NCI-H2196 (cell line): ENCODE measurements at regions not wholly inside any gene's neighbourhood (a gene's known extent, or its start where the extent isn't known, plus 50 kb on each side); places are given as distances from the start of the nearest gene placed in this dataset.
"Not testable (repeated sequence)": the region's sequence is repeated elsewhere in the genome, so short reads cannot be mapped to it uniquely, and the experiment has no call there.

Source experiments
- DNase-seq: peaks from one replicate; lab custom pipeline; 2025; ENCODE audit not compliant: unreplicated experiment; lab: John Stamatoyannopoulos, UW

DNA sequence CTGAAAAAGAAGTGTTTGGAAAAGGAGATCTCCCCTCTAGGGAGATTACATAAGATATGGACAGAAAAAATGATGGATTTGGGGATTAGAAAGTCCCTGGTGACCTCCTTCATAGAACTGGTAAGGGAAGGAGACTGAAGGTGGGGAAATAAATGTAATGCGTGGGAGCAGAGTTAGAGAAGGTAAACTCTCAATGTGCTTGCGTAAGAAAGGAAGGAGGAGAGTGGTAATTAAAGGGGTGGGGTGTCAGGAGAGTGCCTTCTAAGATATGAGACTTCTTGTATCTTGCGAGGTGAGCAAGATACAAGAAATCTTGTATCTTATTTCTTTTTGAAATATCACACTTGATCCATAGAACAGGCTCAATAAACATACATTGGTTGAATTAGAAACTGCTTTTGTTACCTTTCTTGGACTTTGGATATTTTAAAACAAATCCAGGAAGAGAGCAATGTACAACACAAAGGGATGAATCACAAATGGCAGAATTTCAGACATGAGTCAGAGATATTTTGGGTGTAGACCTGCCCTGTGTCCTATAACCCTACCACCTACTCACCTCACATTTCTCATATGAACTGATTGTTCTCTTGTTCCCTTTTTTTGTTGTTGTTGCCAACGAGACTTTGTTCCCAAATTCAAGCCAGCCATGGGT, 342.4 kb downstream of the INSIG2 start:
- DNase-seq = no peak

DNA sequence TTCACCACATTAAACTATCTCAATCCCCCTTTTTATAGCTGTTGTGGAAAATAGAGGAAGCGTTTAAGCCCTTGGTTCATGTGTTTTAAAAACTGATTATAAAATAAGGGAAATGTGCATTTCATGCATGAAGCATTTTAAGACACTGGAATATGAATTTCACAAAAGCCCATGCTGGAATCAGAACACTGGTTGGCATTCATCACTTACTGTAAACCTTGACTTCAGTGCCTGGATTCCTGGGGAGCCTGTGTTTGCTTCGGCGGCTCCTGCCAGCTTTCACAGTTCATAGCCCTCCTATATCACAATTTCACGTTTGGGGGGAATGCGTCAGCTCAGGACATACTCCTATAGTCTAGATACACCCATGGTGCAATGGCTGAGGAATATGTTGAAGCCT, 336.9 kb downstream of the INSIG2 start:
- no peak for DNase-seq

DNA sequence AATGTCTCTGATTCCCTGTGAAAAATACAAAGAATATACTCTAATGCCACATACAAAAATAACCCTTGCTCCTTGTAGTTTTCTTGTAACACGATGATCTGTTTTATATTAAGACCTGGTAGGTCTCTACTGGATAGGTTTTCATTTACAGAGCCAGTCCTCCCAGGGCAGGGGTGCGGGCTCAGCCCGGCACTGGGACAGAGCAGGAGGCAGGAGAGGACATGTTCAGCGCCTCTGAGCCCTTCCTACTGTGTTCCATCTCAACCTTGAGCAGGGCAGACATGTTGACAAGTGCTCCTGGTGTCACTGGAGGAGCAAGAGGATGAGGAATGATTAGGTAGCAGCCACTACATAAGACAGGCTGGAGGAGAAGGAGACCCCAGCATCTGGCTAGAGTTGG, 335.5 kb downstream of the INSIG2 start:
- no peak for DNase-seq

DNA sequence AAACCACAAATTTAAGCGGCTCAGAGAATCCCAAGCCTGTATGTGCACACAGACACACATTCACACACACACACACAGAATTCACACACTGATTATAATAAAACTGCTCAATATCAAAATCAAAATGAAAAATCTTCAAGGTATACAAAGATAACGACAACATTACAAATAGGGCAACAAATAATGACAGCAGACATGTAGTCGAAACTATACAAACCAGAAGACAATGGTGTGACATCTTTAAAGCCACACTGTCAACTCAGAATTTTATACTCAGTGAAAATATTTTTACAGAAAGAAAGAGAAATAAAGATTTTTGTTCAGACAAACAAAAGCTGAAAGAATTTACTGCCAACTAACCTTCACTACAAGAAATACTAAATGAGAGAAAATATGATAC, 333.4 kb downstream of the INSIG2 start:
- DNase-seq = no peak

DNA sequence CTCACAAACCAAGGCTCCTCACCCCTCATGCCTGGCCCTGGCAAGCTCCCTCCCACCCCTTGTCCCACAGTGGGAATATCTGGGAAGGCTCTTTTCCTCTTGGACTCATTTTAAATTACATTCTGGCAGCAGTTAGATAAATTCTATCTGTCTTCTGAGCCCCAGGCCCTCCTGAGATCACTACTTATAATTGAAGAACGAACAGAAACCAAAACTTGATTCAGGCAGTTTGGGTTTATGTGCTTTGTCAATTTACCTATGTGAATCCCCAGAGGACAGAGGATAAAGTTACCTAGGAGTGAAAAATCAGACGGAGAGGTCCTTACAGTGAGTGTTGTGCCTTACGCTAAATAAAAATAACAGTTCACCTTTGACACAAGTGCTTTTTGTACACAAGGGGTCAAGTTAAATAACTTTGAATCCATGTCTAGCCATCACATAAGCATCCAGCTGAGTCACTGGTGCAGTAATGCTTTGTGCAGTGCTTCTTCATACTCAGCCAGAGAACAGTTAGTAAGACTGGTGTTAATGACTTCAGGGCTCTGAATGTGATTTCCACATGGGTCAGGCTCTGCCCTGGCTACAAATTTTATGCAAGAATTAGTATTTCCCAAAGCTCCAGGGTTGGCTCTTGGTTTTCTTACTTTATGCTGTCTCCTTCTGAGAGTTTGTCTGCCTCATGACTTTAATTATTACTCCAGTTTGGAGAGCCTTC, 329.3 kb downstream of the INSIG2 start:
- no peak for DNase-seq

DNA sequence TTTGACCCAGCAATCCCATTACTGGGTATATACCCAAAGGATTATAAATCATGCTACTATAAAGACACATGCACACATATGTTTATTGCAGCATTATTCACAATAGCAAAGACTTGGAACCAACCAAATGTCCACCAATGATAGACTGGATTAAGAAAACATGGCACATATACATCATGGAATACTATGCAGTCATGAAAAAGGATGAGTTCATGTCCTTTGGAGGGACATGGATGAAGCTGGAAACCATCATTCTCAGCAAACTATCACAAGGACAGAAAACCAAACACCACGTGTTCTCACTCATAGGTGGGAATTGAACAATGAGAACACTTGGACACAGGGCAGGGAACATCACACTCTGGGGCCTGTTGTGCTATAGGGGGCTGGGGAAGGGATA, 326.9 kb downstream of the INSIG2 start:
- not testable (repeated sequence) for DNase-seq

DNA sequence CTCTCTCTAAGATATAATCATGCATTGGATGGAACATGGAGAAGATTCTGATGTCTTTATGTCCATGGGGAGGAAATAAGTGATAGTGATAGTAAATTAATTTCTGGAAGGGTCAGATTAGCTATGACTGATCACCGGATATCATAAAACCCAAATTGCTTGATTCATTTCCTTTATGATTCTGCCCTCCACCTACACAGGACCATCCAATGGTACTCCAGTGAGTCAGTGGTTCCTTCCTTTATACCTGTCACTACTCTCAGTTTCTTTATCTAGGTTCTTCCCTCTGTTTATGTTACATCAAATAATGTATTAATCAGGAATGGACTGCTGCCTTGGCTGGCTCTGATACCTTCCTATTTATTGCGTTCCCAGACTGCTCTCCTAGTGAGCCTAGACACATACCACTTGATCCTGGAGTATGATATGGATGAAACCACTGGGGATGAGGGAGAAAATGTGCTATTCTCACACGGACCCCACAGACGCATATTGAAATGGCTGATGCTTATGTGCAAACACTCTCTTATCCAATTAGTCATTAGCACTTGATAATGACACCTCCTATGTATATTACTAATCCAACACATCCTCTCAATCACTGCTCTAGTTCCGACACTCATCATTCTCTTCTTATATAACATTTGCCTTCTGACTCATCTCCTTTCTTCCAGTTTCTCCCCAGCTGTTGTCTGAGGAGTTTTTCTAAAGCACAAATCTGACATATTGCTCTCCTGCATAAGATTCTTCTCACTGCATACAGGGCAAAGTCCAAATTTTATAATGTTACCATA, 315.6 kb downstream of the INSIG2 start:
- no peak for DNase-seq

DNA sequence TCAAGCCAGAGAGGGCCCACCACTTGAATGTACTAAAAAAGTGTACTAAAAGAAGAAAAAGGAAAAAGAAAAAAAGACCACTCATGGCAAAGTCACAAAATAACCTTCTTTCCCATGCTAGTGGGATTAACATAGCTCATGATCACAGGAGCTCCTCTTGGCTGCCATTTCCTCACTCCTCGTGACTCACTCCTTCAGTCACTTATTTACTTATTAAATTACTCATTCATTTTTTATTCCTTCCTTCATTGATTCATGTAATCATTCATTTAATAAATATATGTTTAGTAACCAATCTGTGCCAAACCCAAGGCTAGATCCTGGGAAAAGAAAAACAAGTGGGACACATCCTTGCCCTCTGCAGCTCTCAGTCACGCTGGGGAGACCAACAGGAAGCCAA, 300.5 kb downstream of the INSIG2 start:
- DNase-seq = no peak

DNA sequence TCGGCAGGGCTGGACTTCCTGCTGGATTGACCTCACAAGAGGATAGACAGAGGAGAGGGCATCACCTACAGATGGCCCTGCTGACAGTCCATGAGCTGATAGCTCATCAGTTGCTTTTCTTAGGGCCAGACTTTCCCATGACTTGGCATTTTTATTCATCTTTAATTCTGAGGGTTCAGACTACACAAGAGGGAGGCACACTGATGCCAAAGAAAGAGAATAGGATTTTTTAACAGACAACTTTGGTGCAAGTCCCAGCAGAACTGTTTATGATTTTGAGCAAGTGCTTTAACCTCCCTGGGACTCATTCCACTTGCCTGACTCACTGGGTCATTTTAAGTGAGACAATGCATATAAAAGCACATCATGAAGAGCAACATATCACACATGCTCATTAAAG, 299.2 kb downstream of the INSIG2 start:
- no peak for DNase-seq

DNA sequence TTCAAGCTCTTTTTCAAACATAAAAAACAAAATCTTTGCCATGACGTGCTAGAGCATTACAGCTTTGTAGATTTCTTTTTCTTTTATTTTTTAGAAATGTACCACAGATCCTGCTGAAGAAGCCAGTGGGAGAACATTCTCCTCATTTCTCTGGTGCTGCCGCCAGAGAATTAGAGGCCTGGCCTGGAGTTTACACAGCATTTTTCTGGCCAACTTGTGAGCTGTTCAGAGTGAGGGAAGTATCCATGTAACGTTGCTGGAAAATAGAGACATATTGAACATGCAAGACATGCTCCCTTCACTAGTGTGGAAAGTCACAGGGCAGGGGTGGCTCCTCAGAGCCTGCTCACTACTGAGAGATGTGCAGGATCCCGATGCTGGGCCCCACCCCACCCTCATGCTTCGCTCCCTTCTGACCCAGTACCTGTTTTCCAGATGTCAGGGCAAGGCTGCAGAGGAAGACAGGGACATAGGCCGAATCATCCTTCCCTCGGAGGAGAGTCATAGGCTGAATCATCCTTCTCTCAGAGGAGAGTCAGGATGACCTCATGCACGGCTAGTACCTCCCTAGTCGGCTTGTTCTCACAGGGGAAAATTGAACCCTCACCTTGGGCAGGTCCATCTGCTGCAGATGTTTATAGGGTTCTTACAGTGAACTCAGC, 298.5 kb downstream of the INSIG2 start:
- no peak for DNase-seq

DNA sequence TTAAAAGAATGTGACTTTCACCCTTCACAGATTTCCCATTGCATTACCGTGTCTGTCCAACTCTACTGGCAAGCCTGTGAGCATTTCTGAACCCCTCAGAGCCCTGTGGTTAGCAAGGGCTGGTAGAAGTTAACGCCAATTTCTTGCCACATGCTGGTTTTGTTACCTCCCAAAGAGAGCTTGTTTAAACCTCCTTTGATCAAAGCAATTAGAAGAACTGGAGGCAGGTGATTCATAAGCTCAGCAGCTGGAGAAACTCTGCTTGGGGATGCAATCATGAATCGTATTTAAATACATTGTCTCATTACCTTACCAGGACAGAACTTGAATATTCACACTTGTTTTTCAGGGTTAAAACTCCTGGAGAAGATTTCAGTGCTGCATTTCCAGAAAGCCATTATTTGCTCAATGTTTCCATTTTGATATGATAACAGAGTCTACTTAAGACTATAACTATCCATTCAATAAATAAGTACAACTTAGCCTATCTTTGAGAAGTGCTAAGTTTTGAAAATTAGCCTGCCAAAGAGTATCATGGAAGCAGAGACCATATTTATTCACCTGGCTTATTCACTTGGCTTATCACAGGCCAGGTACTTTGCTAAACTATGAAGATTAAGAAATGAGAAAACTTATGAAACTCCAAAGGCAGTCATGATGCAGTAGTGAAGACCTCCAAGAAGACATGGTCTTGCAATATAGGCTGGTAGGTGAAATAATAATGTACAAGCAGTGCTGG, 292.8 kb downstream of the INSIG2 start:
- no peak for DNase-seq

DNA sequence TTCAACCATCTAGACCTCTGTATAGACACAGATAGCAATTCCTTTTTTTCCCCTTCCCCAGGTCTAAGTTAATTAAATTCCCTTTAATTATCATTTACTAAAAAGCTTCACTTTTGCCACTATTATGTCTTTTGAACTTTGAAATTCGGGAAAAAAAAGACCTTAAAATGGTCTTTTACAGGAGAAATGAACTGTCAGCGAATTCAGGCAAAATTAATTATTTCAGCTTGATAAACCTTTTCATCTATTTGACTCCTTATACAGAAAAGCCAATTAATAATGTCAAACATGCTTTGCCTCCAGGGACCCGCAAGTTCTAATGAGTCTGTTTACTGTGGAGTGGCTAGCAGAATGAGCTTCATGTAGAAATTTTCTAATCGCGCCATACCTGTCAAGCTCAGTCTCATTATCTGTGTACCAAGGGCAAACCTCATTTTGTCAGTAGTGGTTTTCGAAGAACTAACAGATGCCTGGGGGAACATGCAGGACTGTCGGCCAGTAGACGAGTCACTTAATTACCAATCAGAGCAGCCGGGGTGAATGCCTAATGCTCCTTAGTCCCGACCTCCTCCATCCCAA, 287.7 kb downstream of the INSIG2 start:
- DNase-seq = no peak

DNA sequence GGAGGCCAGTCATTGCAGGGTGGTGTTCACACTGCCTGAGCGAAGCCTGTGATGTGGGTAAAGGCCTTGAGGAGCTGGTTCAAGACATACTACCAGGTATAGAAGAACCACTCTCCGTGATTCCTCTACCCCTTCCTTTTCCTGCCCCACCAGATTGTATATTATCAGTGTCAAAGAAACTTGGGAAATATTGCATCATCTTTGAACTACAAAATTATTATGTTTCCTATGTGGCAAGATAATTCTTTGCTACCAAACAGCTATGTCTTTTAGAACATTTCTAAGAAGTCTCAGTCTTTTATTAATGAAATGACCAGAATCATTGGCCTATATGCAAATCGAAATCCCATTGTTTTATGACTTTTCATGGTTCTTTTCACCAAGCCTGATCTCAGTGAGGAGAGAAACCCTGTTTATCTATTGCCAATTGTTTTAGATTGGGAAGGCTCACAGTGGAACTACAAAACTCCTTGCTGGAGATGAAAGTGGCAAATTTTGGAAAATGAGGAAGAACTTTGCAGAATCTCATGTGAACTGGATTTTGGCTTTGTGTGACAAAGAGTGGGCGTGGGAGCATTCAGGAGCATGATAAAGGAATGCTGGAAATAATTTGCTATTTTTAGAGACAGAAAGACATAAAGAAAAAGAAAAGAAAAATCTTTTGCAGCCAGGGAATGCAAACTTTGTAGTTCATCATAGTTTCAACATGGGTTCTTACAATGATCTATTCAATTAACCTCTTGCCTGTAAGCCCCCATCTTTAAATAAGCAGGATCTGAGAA, 286.9 kb downstream of the INSIG2 start:
- no peak for DNase-seq

DNA sequence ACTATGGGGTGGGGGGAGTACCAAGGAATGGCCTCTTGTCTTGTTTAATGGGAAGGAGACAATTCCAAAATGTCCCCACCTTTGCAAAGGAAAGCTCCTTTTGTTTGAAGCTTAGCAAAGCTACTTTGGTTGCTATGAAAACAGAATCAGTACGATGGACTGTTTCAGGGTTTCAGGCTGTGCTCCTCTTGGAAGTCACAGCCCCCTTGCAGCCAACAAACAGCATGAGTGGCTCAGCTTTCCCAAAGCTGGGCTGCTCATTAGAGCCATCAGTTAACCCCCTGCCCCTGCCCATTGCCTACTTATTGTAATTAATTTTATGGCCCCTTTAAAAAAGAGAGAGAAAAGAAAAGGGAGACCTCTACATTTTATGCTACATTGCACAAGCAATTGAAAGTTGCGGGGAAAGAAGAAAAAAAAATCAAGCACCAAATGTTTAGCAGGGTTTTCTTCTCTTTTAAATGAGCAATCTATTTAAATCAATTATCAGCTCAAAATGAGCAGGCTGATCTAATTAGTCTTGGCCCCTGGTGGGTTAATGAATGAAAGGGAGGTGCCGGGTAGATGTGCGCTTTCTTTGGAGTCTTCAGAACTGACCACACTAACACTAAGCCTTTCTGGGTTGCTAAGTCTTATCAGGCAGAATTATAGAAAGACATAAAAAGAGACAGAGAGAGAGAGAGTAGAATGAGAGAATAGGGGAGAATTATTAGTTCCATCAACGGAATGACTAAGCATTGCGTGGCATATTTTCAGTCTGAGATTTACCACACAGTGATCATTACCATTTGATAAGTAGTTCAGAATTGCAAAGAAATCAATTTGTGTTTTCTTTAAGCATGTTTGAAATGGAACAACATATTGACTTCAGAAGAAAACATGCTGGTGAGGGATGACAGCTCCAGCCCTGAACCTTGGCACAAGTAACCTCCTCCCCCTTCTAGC, 284.9 kb downstream of the INSIG2 start:
- no peak for DNase-seq

DNA sequence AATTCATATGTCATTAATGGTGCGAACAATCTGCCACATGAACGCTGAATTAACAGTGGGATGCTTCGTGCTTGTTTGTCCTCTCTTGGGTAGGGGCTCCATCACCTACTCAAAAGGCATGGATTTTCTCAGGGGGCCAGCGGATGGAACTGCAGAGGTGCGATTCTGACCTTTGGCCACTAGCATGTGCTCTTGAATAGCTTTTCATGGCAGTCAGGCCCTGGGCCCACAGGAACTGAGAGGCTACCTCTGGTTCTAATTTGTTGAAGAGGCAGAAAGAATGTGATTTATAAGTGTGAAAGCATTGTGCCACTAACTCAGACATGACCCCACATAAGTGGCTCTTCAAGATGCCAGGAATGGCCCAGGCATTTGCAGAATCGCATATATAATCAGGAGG, 283.2 kb downstream of the INSIG2 start:
- DNase-seq = no peak

DNA sequence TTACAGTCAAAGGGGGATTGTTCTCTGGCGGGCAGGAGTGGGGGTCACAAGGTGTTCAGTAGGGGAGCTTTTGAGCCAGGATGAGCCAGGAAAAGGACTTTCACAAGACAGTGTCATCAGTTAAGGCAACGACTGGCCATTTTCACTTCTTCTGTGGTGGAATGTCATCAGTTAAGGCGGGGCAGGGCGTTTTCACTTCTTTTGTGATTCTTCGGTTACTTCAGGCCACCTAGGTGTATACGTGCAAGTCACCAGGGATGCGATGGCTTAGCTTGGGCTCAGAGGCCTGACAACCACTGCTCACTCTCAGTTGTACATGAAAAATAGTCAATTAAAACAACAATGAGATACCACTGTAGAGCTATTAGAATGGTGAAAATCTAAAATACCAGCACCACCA, 281.2 kb downstream of the INSIG2 start:
- not testable (repeated sequence) for DNase-seq

DNA sequence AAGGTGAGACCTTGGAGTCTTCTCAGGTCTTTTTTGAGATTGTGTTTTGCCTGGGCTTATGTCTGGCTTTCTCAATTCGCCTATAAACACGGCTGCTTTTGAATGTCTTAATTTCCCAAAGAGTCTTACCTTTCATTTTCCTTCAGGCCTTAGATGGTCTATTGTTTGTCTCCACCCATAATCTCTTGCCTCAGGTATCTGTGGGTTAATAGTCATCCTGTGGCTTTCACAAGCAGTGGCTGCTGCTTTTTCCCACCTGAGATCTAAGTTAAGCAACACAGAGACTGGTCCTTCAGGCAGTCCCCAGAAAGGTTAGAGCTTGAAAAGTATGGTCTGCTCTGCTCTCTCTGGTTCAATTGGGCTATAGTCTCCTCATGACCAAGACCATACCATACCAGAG, 275.3 kb downstream of the INSIG2 start:
- DNase-seq = no peak

DNA sequence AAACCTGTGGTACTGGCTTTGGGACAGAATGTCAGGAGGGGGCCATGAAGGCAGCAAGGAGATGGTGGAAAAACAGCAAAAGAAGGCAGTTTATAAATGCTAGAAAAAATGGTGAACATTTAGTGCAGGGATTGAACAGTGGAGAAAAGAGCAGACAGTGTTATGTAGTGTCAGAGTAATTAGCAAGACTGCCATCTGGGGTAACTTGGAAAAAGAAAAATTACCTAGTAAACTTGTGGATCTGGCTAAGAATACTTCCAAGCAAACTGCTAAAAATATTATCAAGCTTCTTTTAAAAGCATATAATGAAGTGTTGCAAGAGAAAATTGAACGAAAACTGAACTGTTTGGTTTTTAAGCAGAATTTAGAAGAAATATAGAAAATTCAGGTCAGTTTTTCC, 267.8 kb downstream of the INSIG2 start:
- DNase-seq = no peak

DNA sequence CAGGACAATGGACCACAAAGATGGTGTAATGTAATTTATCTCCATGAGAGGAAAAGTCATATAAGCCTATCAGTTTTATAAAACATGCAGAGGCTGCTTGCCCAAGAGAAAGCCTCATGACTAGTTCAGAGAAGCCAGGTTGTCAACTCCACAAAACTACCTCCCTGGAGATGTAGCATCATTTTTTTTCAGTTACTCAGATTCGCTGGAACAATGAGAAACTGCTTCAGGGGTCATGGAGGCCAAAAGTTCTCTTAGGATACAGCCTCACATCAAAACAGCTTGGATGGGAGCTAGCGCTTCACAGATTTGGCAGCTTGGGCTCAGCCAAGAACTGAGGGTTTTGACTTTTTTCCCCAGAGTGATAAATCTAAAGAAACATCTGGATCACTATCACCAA, 263.5 kb downstream of the INSIG2 start:
- no peak for DNase-seq
